ENCODE measurements at regions not wholly inside any gene's neighbourhood (a gene's known extent, or its start where the extent isn't known, plus 50 kb on each side); places are given as distances from the start of the nearest gene placed in this dataset.

GRCh38 chr2:156864753-156865152 is 392.8 kb upstream of the GALNT5 start:
- H4K91ac ChIP-seq (ENCODE audit: low read depth, low read length, poor library complexity): no peak overlapping the region
- WGBS, 2 donors (ENCODE audit: extremely low coverage in 2 of 2, insufficient read length in 2 of 2, insufficient replicate concordance in 1 of 2): no CpG with 5 or more reads among the region's 6 CpGs

GRCh38 chr2:156867201-156867600 is 390.3 kb upstream of the GALNT5 start:
- Histone ChIP-seq H3K18ac (ENCODE audit: low read length) (no peak overlapping the region), H2AFZ (ENCODE audit: low read length) (no peak overlapping the region), H3K4me2 (ENCODE audit: insufficient read depth, low read length, poor library complexity, severe bottlenecking) (no peak overlapping the region), H3K27ac (replicated peaks; ENCODE audit: low read length) (no peak overlapping the region), H2BK5ac (ENCODE audit: low read length) (no peak overlapping the region), H3K36me3 (replicated peaks in 1 of 2; ENCODE audit: control insufficient read depth in 2 of 2, insufficient read depth in 2 of 2, low read length in 2 of 2) (no peaks in the 10 kb centered on the region), H3K27me3 (ENCODE audit: control insufficient read depth in 3 of 3, insufficient read depth in 3 of 3, low read depth in 1 of 3, low read length in 3 of 3) (no peaks in the 10 kb centered on the region), H3K4me1 (ENCODE audit: control insufficient read depth in 2 of 2, insufficient read depth in 1 of 2, low read depth in 1 of 2, low read length in 2 of 2) (no peaks in the 10 kb centered on the region), H3K9ac (ENCODE audit: low read depth, low read length, poor library complexity) (no peak overlapping the region), H3K4ac (ENCODE audit: low read length) (no peak overlapping the region), H3K14ac (ENCODE audit: low read length) (no peak overlapping the region), H4K91ac (ENCODE audit: low read depth, low read length, poor library complexity) (no peak overlapping the region), H3K4me3 (ENCODE audit: low read length in 2 of 2) (no peak overlapping the region), H3K9me3 (replicated peaks in 1 of 2; ENCODE audit: control insufficient read depth in 2 of 2, insufficient read depth in 1 of 2, low read depth in 1 of 2, low read length in 2 of 2) (no peaks in the 10 kb centered on the region), H3K23ac (ENCODE audit: low read depth, low read length, poor library complexity) (no peak overlapping the region), H4K8ac (ENCODE audit: low read depth, low read length) (no peak overlapping the region), H2BK12ac (ENCODE audit: low read length) (no peak overlapping the region), H2BK120ac (ENCODE audit: low read depth, low read length) (no peak overlapping the region), H2AK5ac (ENCODE audit: low read depth, low read length) (no peak overlapping the region), H3K79me1 (ENCODE audit: low read depth, low read length) (no peaks in the 10 kb centered on the region), H2BK15ac (ENCODE audit: low read length) (no peak overlapping the region)
- WGBS, 2 donors (ENCODE audit: extremely low coverage in 2 of 2, insufficient read length in 2 of 2, insufficient replicate concordance in 1 of 2): no CpG with 5 or more reads among the region's 2 CpGs
- DNase-seq (ENCODE audit: low spot score): no peak

More at GRCh38 chr2:156864753-156865152, 392.8 kb upstream of the GALNT5 start:
- Histone ChIP-seq H2BK15ac (ENCODE audit: low read length) (no peak overlapping the region), H3K4me1 (ENCODE audit: control insufficient read depth in 2 of 2, insufficient read depth in 1 of 2, low read depth in 1 of 2, low read length in 2 of 2) (no peaks in the 10 kb centered on the region), H3K9me3 (replicated peaks in 1 of 2; ENCODE audit: control insufficient read depth in 2 of 2, insufficient read depth in 1 of 2, low read depth in 1 of 2, low read length in 2 of 2) (no peaks in the 10 kb centered on the region), H3K4me2 (ENCODE audit: insufficient read depth, low read length, poor library complexity, severe bottlenecking) (no peak overlapping the region), H4K8ac (ENCODE audit: low read depth, low read length) (no peak overlapping the region), H2AFZ (ENCODE audit: low read length) (no peak overlapping the region), H3K18ac (ENCODE audit: low read length) (no peak overlapping the region), H3K4ac (ENCODE audit: low read length) (no peak overlapping the region), H3K36me3 (replicated peaks in 1 of 2; ENCODE audit: control insufficient read depth in 2 of 2, insufficient read depth in 2 of 2, low read length in 2 of 2) (no peaks in the 10 kb centered on the region), H3K9ac (ENCODE audit: low read depth, low read length, poor library complexity) (no peak overlapping the region), H2BK12ac (ENCODE audit: low read length) (no peak overlapping the region), H2BK5ac (ENCODE audit: low read length) (no peak overlapping the region), H2AK5ac (ENCODE audit: low read depth, low read length) (no peak overlapping the region), H3K4me3 (ENCODE audit: low read length in 2 of 2) (no peak overlapping the region), H3K14ac (ENCODE audit: low read length) (no peak overlapping the region), H3K23ac (ENCODE audit: low read depth, low read length, poor library complexity) (no peak overlapping the region), H2BK120ac (ENCODE audit: low read depth, low read length) (no peak overlapping the region), H3K79me1 (ENCODE audit: low read depth, low read length) (no peaks in the 10 kb centered on the region), H3K27me3 (ENCODE audit: control insufficient read depth in 3 of 3, insufficient read depth in 3 of 3, low read depth in 1 of 3, low read length in 3 of 3) (no peaks in the 10 kb centered on the region), H3K27ac (replicated peaks; ENCODE audit: low read length) (no peak overlapping the region)
- DNase-seq (ENCODE audit: low spot score): no peak

GRCh38 chr2:156874707-156875106 is 382.8 kb upstream of the GALNT5 start:
- Histone ChIP-seq H3K4me2 (ENCODE audit: insufficient read depth, low read length, poor library complexity, severe bottlenecking) (no peak overlapping the region), H2BK12ac (ENCODE audit: low read length) (no peak overlapping the region), H3K9ac (ENCODE audit: low read depth, low read length, poor library complexity) (no peak overlapping the region), H2BK15ac (ENCODE audit: low read length) (no peak overlapping the region), H2BK5ac (ENCODE audit: low read length) (no peak overlapping the region), H2BK120ac (ENCODE audit: low read depth, low read length) (no peak overlapping the region), H3K9me3 (replicated peaks in 1 of 2; ENCODE audit: control insufficient read depth in 2 of 2, insufficient read depth in 1 of 2, low read depth in 1 of 2, low read length in 2 of 2) (no peaks in the 10 kb centered on the region), H3K4ac (ENCODE audit: low read length) (no peak overlapping the region), H4K91ac (ENCODE audit: low read depth, low read length, poor library complexity) (no peak overlapping the region), H3K14ac (ENCODE audit: low read length) (no peak overlapping the region), H3K79me1 (ENCODE audit: low read depth, low read length) (no peaks in the 10 kb centered on the region), H2AK5ac (ENCODE audit: low read depth, low read length) (no peak overlapping the region), H3K27me3 (ENCODE audit: control insufficient read depth in 3 of 3, insufficient read depth in 3 of 3, low read depth in 1 of 3, low read length in 3 of 3) (no peaks in the 10 kb centered on the region), H3K18ac (ENCODE audit: low read length) (no peak overlapping the region), H3K27ac (replicated peaks; ENCODE audit: low read length) (no peak overlapping the region), H3K4me1 (ENCODE audit: control insufficient read depth in 2 of 2, insufficient read depth in 1 of 2, low read depth in 1 of 2, low read length in 2 of 2) (no peaks in the 10 kb centered on the region), H3K23ac (ENCODE audit: low read depth, low read length, poor library complexity) (no peak overlapping the region), H4K8ac (ENCODE audit: low read depth, low read length) (no peak overlapping the region), H2AFZ (ENCODE audit: low read length) (no peak overlapping the region), H3K36me3 (replicated peaks in 1 of 2; ENCODE audit: control insufficient read depth in 2 of 2, insufficient read depth in 2 of 2, low read length in 2 of 2) (no peaks in the 10 kb centered on the region), H3K4me3 (ENCODE audit: low read length in 2 of 2) (no peak overlapping the region)
- no peak for DNase-seq (ENCODE audit: low spot score)
- no CpG with 5 or more reads among the region's 3 CpGs for WGBS, 2 donors (ENCODE audit: extremely low coverage in 2 of 2, insufficient read length in 2 of 2, insufficient replicate concordance in 1 of 2)

GRCh38 chr2:156883804-156884203 is 373.7 kb upstream of the GALNT5 start:
- DNase-seq (ENCODE audit: low spot score): no peak
- Histone ChIP-seq H3K79me1 (ENCODE audit: low read depth, low read length) (no peaks in the 10 kb centered on the region), H3K14ac (ENCODE audit: low read length) (no peak overlapping the region), H3K4me2 (ENCODE audit: insufficient read depth, low read length, poor library complexity, severe bottlenecking) (no peak overlapping the region), H3K4me3 (ENCODE audit: low read length in 2 of 2) (no peak overlapping the region), H3K18ac (ENCODE audit: low read length) (no peak overlapping the region), H3K27me3 (ENCODE audit: control insufficient read depth in 3 of 3, insufficient read depth in 3 of 3, low read depth in 1 of 3, low read length in 3 of 3) (peaks cover 0 to 6% (median 0%) of the 10 kb centered on the region in 3 experiments), H2AK5ac (ENCODE audit: low read depth, low read length) (no peak overlapping the region), H3K4me1 (ENCODE audit: control insufficient read depth in 2 of 2, insufficient read depth in 1 of 2, low read depth in 1 of 2, low read length in 2 of 2) (no peaks in the 10 kb centered on the region), H3K9me3 (replicated peaks in 1 of 2; ENCODE audit: control insufficient read depth in 2 of 2, insufficient read depth in 1 of 2, low read depth in 1 of 2, low read length in 2 of 2) (no peaks in the 10 kb centered on the region), H2AFZ (ENCODE audit: low read length) (no peak overlapping the region), H4K8ac (ENCODE audit: low read depth, low read length) (no peak overlapping the region), H2BK5ac (ENCODE audit: low read length) (no peak overlapping the region), H3K4ac (ENCODE audit: low read length) (no peak overlapping the region), H3K36me3 (replicated peaks in 1 of 2; ENCODE audit: control insufficient read depth in 2 of 2, insufficient read depth in 2 of 2, low read length in 2 of 2) (no peaks in the 10 kb centered on the region), H3K23ac (ENCODE audit: low read depth, low read length, poor library complexity) (no peak overlapping the region), H2BK12ac (ENCODE audit: low read length) (no peak overlapping the region), H3K27ac (replicated peaks; ENCODE audit: low read length) (no peak overlapping the region), H3K9ac (ENCODE audit: low read depth, low read length, poor library complexity) (no peak overlapping the region), H2BK15ac (ENCODE audit: low read length) (no peak overlapping the region), H4K91ac (ENCODE audit: low read depth, low read length, poor library complexity) (no peak overlapping the region), H2BK120ac (ENCODE audit: low read depth, low read length) (no peak overlapping the region)
- WGBS, 2 donors (ENCODE audit: extremely low coverage in 2 of 2, insufficient read length in 2 of 2, insufficient replicate concordance in 1 of 2): no CpG with 5 or more reads among the region's 3 CpGs
